ENCODE measurements at regions not wholly inside any gene's neighbourhood (a gene's known extent, or its start where the extent isn't known, plus 50 kb on each side); places are given as distances from the start of the nearest gene placed in this dataset.

- no peak for DNase-seq (ENCODE audit: low read depth)
- Histone ChIP-seq H3K36me3 (ENCODE audit: control insufficient read depth, insufficient read depth, low read length) (no peaks in the 10 kb centered on the region), H3K4me3 (ENCODE audit: low read depth, low read length) (no peak overlapping the region), H3K27me3 (ENCODE audit: control insufficient read depth, insufficient read depth, low read length) (no peaks in the 10 kb centered on the region)
- no peak for TF ChIP-seq CTCF (IDR thresholded peaks at IDR 0.05; ENCODE audit: insufficient read depth, low read length, poor library complexity, severe bottlenecking)
Observed at GRCh38 chr12:85669911-85670310, 166.3 kb downstream of the RASSF9 start.

DNA sequence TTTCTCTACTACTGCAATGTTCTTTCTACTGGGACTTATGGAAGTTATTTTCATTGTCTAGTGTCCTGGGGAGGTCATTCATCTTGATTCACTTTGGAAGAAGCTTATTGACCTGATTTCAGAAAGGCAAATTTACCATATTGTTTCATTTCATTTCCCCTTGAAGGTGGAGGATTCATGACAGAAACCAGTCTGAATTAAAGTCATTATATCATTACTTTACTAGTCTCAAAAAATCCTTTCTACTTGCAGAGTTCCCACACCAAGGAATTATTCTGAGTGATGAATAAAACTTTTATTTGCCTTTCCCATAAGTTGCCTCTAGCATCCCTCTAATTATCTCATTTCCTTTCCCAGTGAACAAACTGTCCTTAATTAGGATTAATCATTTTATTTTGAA is 163.8 kb downstream of the RASSF9 start:
- H3K4me3 ChIP-seq (ENCODE audit: low read depth, low read length), result no peak overlapping the region
- no peak for TF ChIP-seq CTCF (IDR thresholded peaks at IDR 0.05; ENCODE audit: insufficient read depth, low read length, poor library complexity, severe bottlenecking)
- no peak for DNase-seq (ENCODE audit: low read depth)
- H3K36me3 ChIP-seq (ENCODE audit: control insufficient read depth, insufficient read depth, low read length), result no peaks in the 10 kb centered on the region
- no peaks in the 10 kb centered on the region for H3K27me3 ChIP-seq (ENCODE audit: control insufficient read depth, insufficient read depth, low read length)

- no peaks in the 10 kb centered on the region for H3K36me3 ChIP-seq (ENCODE audit: control insufficient read depth, insufficient read depth, low read length)
- no peak overlapping the region for H3K4me3 ChIP-seq (ENCODE audit: low read depth, low read length)
- TF ChIP-seq CTCF (IDR thresholded peaks at IDR 0.05; ENCODE audit: insufficient read depth, low read length, poor library complexity, severe bottlenecking), result no peak
- no peak for DNase-seq (ENCODE audit: low read depth)
- H3K27me3 ChIP-seq (ENCODE audit: control insufficient read depth, insufficient read depth, low read length), result no peaks in the 10 kb centered on the region
Observed at GRCh38 chr12:85673921-85674420, 162.2 kb downstream of the RASSF9 start.

- Histone ChIP-seq H3K36me3 (ENCODE audit: control insufficient read depth, insufficient read depth, low read length) (no peaks in the 10 kb centered on the region), H3K4me3 (ENCODE audit: low read depth, low read length) (no peak overlapping the region), H3K27me3 (ENCODE audit: control insufficient read depth, insufficient read depth, low read length) (no peaks in the 10 kb centered on the region)
- TF ChIP-seq CTCF (IDR thresholded peaks at IDR 0.05; ENCODE audit: insufficient read depth, low read length, poor library complexity, severe bottlenecking), result no peak
- DNase-seq (ENCODE audit: low read depth), result no peak
Observed at GRCh38 chr12:85676816-85677749, 159.1 kb downstream of the RASSF9 start.

DNA sequence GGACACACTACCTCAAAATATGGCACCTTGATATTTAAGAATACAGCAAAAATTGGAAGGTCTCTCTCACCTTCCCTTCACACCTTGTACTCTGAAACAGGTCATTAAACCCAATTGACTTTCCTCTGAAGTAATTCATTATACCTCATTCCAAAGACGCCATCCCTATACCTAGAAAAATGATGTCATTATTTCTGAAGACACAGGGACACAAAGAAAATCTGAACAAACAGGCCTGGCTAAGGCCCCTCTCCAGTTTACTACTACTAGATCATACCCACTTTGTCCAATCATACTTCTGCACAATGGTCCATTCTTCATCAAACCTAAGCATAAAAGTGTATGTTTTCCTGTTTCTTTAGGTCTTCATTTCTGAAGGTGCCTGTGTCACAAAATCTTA is 156.9 kb downstream of the RASSF9 start:
- no peaks in the 10 kb centered on the region for H3K27me3 ChIP-seq (ENCODE audit: control insufficient read depth, insufficient read depth, low read length)
- DNase-seq (ENCODE audit: low read depth), result no peak
- H3K4me3 ChIP-seq (ENCODE audit: low read depth, low read length), result no peak overlapping the region
- no peaks in the 10 kb centered on the region for H3K36me3 ChIP-seq (ENCODE audit: control insufficient read depth, insufficient read depth, low read length)
- TF ChIP-seq CTCF (IDR thresholded peaks at IDR 0.05; ENCODE audit: insufficient read depth, low read length, poor library complexity, severe bottlenecking), result no peak

All from kidney epithelial cell (primary cell).